ENCODE measurements at regions not wholly inside any gene's neighbourhood (a gene's known extent, or its start where the extent isn't known, plus 50 kb on each side); places are given as distances from the start of the nearest gene placed in this dataset.

DNA sequence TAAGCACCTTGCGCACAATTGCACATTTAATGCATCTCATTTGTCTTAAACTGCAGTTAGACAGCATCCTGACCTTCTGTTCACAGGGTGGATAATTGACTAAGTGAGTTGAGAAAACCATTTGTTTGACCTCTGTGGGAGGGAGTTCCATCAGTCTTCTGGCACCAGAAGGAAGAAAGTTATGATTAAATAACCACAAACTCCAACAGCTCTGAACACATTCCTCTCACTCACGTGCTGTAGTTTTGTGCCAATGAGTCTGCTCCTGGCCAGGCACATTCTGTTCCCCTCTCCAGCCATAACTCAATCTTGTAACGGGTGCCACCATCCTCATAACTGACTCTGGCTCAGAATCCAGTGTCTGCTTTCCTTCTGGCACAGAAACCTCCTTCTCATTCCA lies 817.2 kb downstream of the SLITRK1 start:
- no peaks in the 10 kb centered on the region for H3K9me3 ChIP-seq (ENCODE audit: control insufficient read depth in 4 of 4, low read length in 3 of 4)
- TF ChIP-seq RXRA (IDR thresholded peaks at IDR 0.05) (no peak), SP1 (IDR thresholded peaks at IDR 0.05) (peak; percentile 50), NR2F2 (IDR thresholded peaks at IDR 0.05) (peak; percentile 82)
- TF ChIP-seq, protein P1, sequence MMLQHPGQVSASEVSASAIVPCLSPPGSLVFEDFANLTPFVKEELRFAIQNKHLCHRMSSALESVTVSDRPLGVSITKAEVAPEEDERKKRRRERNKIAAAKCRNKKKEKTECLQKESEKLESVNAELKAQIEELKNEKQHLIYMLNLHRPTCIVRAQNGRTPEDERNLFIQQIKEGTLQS (IDR thresholded peaks at IDR 0.05) = no peak
- H3K27me3 ChIP-seq (ENCODE audit: control insufficient read depth in 4 of 4, insufficient read depth in 4 of 4, low read length in 3 of 4) = no peaks in the 10 kb centered on the region
- 53% methylated on average over 3 of the region's 3 CpGs for WGBS
- no peak overlapping the region for H3K4me3 ChIP-seq (ENCODE audit: low read depth in 1 of 3, low read length in 3 of 3)
- H3K9ac ChIP-seq (ENCODE audit: low read depth in 1 of 2, low read length in 2 of 2) = no peak overlapping the region
- no peak overlapping the region for H3K27ac ChIP-seq (ENCODE audit: low read depth in 1 of 2, low read length in 2 of 2)
- no peak for DNase-seq (ENCODE audit: low spot score)
- no peaks in the 10 kb centered on the region for H3K4me1 ChIP-seq (ENCODE audit: control insufficient read depth in 4 of 4, insufficient read depth in 4 of 4, low read length in 3 of 4)
- H3K36me3 ChIP-seq (ENCODE audit: control insufficient read depth in 4 of 4, insufficient read depth in 3 of 4, low read depth in 1 of 4, low read length in 3 of 4) = no peaks in the 10 kb centered on the region

DNA sequence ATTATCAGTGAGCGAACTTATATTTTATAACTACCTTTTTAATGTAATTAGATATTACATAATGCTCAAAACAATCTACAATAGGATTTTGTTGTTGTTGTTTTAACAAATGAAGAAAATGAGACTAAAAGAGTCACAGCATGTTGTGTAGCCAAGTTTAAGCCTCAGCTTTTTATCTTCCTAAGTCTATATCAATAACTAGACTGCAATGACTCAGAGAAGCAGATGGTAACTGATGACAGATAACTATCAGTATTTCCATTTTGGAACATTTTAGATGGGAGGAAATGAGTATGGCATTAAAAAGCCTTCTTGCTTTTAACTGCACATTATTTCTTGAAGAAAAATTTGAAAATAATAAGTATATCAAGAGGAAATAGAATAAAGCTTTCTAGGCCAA lies 825.2 kb downstream of the SLITRK1 start:
- no peaks in the 10 kb centered on the region for H3K9me3 ChIP-seq (ENCODE audit: control insufficient read depth in 4 of 4, low read length in 3 of 4)
- TF ChIP-seq, protein P2, sequence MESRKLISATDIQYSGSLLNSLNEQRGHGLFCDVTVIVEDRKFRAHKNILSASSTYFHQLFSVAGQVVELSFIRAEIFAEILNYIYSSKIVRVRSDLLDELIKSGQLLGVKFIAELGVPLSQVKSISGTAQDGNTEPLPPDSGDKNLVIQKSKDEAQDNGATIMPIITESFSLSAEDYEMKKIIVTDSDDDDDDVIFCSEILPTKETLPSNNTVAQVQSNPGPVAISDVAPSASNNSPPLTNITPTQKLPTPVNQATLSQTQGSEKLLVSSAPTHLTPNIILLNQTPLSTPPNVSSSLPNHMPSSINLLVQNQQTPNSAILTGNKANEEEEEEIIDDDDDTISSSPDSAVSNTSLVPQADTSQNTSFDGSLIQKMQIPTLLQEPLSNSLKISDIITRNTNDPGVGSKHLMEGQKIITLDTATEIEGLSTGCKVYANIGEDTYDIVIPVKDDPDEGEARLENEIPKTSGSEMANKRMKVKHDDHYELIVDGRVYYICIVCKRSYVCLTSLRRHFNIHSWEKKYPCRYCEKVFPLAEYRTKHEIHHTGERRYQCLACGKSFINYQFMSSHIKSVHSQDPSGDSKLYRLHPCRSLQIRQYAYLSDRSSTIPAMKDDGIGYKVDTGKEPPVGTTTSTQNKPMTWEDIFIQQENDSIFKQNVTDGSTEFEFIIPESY (IDR thresholded peaks at IDR 0.05) = no peak
- TF ChIP-seq HNF4A (conservative IDR thresholded peaks at IDR 0.05) = no peak
- TF ChIP-seq, protein P3, sequence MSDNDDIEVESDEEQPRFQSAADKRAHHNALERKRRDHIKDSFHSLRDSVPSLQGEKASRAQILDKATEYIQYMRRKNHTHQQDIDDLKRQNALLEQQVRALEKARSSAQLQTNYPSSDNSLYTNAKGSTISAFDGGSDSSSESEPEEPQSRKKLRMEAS (IDR thresholded peaks at IDR 0.05) = no peak
- TF ChIP-seq FOXA2 (IDR thresholded peaks at IDR 0.05) = no peak
- H3K27me3 ChIP-seq (ENCODE audit: control insufficient read depth in 4 of 4, insufficient read depth in 4 of 4, low read length in 3 of 4) = no peaks in the 10 kb centered on the region
- WGBS = 88% methylated on average over 1 of the region's 1 CpG
- H3K27ac ChIP-seq (ENCODE audit: low read depth in 1 of 2, low read length in 2 of 2) = no peak overlapping the region
- no peak for DNase-seq (ENCODE audit: low spot score)
- H3K9ac ChIP-seq (ENCODE audit: low read depth in 1 of 2, low read length in 2 of 2) = no peak overlapping the region
- no peaks in the 10 kb centered on the region for H3K4me1 ChIP-seq (ENCODE audit: control insufficient read depth in 4 of 4, insufficient read depth in 4 of 4, low read length in 3 of 4)
- no peak overlapping the region for H3K4me3 ChIP-seq (ENCODE audit: low read depth in 1 of 3, low read length in 3 of 3)
- no peaks in the 10 kb centered on the region for H3K36me3 ChIP-seq (ENCODE audit: control insufficient read depth in 4 of 4, insufficient read depth in 3 of 4, low read depth in 1 of 4, low read length in 3 of 4)

DNA sequence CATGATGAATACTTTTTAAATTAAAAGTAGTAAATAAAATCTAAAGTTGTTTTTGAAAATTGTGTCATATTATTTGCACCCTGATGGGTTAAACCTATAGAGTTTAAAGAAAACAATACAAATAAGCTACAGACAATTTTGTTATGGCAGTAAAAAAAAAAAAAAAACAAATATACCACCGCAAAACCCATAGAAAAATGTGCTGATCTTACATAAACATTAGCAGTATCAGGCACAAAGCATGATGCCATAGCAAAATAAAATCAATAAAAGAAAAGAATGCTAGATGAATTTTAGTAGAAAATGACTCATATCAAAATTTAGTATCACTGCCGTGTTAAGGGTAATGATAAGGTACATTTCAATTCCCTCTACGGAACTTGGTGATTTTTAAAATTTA lies 826.0 kb downstream of the SLITRK1 start:
- Histone ChIP-seq H3K27ac (ENCODE audit: low read depth in 1 of 2, low read length in 2 of 2) (no peak overlapping the region), H3K4me1 (ENCODE audit: control insufficient read depth in 4 of 4, insufficient read depth in 4 of 4, low read length in 3 of 4) (no peaks in the 10 kb centered on the region), H3K27me3 (ENCODE audit: control insufficient read depth in 4 of 4, insufficient read depth in 4 of 4, low read length in 3 of 4) (no peaks in the 10 kb centered on the region), H3K9ac (ENCODE audit: low read depth in 1 of 2, low read length in 2 of 2) (no peak overlapping the region), H3K9me3 (ENCODE audit: control insufficient read depth in 4 of 4, low read length in 3 of 4) (no peaks in the 10 kb centered on the region), H3K36me3 (ENCODE audit: control insufficient read depth in 4 of 4, insufficient read depth in 3 of 4, low read depth in 1 of 4, low read length in 3 of 4) (no peaks in the 10 kb centered on the region), H3K4me3 (ENCODE audit: low read depth in 1 of 3, low read length in 3 of 3) (no peak overlapping the region)
- no peak for TF ChIP-seq FOXA2 (IDR thresholded peaks at IDR 0.05)
- TF ChIP-seq TAF1 (conservative IDR thresholded peaks at IDR 0.05) = no peak
- DNase-seq (ENCODE audit: low spot score) = no peak
- 87% methylated on average over 3 of the region's 3 CpGs for WGBS

DNA sequence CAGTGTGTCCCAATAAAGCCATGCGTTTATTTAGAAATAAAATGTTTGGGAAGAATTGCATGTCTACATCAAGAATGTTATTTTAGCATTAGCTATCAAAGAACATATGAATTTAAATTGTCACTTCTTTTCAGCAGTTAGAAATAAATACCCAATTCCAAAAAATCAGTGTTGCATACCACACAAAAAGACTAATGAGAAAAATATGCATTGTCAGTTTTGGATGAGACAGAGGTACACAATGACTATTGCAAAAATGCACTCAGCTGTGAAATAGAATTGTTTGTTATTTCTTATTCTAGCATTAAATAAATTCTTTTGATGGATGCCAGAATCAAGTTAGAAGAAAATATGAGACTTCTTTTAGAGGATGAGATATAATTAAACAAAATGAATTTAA lies 833.9 kb downstream of the SLITRK1 start:
- WGBS = 74% methylated on average over 1 of the region's 1 CpG
- H3K9ac ChIP-seq (ENCODE audit: low read depth in 1 of 2, low read length in 2 of 2) = no peak overlapping the region
- TF ChIP-seq HNF4G (IDR thresholded peaks at IDR 0.05) (no peak), EGR1 (IDR thresholded peaks at IDR 0.05; ENCODE audit: low read depth in 2 of 2) (no peak), GABPA (IDR thresholded peaks at IDR 0.05 in 1 of 2, conservative IDR thresholded peaks at IDR 0.05 in 1 of 2) (no peak), RXRA (IDR thresholded peaks at IDR 0.05) (no peak)
- no peaks in the 10 kb centered on the region for H3K4me1 ChIP-seq (ENCODE audit: control insufficient read depth in 4 of 4, insufficient read depth in 4 of 4, low read length in 3 of 4)
- H3K27ac ChIP-seq (ENCODE audit: low read depth in 1 of 2, low read length in 2 of 2) = no peak overlapping the region
- H3K9me3 ChIP-seq (ENCODE audit: control insufficient read depth in 4 of 4, low read length in 3 of 4) = no peaks in the 10 kb centered on the region
- no peaks in the 10 kb centered on the region for H3K36me3 ChIP-seq (ENCODE audit: control insufficient read depth in 4 of 4, insufficient read depth in 3 of 4, low read depth in 1 of 4, low read length in 3 of 4)
- DNase-seq (ENCODE audit: low spot score) = no peak
- no peaks in the 10 kb centered on the region for H3K27me3 ChIP-seq (ENCODE audit: control insufficient read depth in 4 of 4, insufficient read depth in 4 of 4, low read length in 3 of 4)
- no peak overlapping the region for H3K4me3 ChIP-seq (ENCODE audit: low read depth in 1 of 3, low read length in 3 of 3)
